Hematopoietic multipotent progenitor cell treated with erythropoietin and hydrocortisone succinate and interleukin-3 and kit ligand, for 17 days (in vitro differentiated cells): ENCODE measurements at regions not wholly inside any gene's neighbourhood (a gene's known extent, or its start where the extent isn't known, plus 50 kb on each side); places are given as distances from the start of the nearest gene placed in this dataset.

Experiments used
- DNase-seq: peaks from one replicate; pipeline ENCODE4 v3.0.0-alpha.2; 2015; ENCODE audit warnings: low spot score

DNA sequence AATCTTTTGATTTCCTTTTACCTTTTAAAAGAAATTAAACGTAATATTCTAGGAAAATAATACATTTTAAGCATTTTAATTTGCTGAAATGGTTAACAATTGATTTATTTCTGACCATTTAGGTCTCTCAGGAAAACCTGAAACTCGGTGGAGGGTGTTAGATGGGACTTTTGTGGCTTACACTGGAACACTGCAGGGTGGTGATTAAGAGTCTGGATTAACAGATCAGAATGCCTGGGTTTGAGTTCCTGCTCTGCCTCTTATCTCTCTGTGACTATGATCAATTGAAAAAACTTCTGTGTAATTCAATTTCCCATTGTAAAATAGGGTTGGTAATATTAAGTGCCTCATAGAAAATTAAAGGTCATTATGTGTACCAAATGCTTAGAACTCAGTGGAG is 168.7 kb downstream of the UBE2E3 start:
- no peak for DNase-seq

- no peak for DNase-seq
Measured at GRCh38 chr2:181152226-181152625, 171.8 kb downstream of the UBE2E3 start.

- DNase-seq = no peak
Measured at GRCh38 chr2:181152701-181153100, 172.3 kb downstream of the UBE2E3 start.

GRCh38 chr2:181153886-181154285 is 173.5 kb downstream of the UBE2E3 start:
- no peak for DNase-seq

DNA sequence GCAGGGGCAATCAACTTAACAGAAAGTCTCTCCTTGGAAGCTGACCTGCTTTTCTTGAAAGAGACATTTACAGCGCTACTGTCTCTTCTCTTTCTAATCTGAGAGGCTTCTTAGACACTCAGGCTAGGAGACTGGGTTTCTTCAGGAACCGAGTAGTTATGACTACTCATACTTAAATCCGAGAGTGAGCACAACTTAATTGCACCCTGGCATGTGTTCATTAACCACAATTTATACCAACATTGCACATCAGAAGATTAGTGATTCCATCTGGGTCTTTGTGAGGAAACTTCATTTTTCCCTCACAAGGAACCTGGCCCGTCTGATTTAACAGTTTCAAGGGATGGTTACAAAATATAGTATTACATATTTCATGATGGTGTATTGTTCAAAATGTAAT is 176.9 kb downstream of the UBE2E3 start:
- no peak for DNase-seq

GRCh38 chr2:181158427-181158826 is 178.0 kb downstream of the UBE2E3 start:
- DNase-seq = no peak

- DNase-seq = no peak
Measured at GRCh38 chr2:181161615-181162014, 181.2 kb downstream of the UBE2E3 start.

DNA sequence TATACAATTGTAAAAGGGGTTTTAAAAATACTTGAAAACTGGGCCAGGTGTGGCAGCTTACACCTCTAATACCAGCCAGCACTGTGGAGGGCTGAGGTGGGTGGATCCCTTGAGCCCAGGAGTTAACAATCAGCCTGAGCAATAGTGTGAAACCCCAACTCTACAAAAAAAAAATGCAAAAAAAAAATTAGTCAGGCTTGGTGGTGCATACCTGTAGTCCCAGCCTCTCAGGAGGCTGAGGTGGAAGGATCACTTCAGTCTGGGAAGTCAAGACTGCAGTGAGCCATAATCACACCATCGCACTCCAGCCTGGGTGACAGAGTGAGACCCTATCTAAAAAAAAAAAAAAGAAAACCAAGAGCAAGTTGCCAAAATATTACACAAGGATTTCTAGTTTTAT is 182.7 kb downstream of the UBE2E3 start:
- no peak for DNase-seq

DNA sequence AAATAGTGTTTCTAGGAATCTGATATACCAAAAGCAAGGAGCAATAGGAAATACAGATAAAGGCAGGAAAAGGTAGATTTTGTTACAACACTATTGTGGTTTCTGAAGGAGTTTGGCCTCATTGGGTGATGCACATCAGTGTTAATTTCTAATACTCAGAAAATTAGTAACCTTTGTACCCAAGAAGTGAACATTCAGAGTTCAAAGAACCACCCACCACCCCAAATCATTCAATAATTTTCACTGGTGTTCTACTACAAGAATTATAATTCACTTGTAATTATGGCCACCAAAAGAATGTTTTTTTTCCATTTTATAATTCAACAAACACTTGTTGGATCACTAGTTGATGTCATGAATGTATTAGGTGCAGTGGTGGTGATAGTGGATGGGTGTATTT is 183.3 kb downstream of the UBE2E3 start:
- no peak for DNase-seq

DNA sequence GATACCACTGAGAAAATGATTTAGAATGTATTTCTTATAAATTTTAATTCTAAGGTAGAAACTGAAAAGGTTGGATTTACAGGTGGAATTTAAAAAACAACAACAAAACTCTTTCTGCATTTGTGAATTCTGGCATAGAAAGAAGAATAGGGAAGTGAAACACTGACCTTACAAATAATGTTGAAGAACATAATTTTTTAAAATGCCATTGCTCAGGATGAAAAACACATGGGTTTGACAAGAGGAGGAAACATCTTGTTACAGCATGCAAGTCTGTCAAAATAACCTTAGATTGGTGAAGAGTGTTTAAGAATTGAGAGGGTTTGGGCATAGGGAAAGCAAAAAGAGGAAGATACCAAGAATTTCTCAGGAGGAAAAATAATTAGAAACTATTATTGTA is 184.3 kb downstream of the UBE2E3 start:
- DNase-seq = no peak

DNA sequence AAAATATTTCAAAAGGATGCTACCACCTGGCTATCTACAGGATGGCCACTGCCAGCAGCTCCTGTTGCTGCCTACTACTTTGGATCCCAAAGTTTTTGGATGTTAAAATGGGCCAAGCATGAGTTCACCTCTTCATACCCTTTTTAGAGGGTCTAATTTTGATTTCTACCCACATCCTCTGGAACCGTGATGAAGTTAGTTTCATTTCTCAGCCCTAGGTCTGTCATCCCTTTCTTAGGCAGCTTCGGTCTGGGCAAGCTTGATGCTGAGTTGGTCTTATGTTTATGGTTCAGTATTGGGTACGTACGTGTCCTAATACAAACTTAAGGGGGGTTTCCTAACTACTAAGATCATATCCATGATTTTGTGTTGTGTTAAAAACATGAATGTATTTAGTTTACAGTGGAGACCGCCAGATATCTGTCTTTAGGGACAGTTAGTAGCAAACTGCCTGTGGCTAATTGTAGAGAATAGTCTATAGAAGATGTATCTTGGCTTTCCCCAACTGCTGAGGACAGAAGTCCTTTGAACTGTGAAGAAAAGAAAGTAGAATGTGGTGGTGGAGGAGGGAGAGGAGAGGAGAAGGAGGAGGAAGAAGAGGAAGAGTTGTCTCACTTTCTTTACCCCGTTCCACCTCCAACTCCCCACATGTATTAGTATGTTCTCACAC is 184.9 kb downstream of the UBE2E3 start:
- no peak for DNase-seq

- DNase-seq = no peak
Measured at GRCh38 chr2:181169503-181169902, 189.1 kb downstream of the UBE2E3 start.

GRCh38 chr2:181170256-181170655 is 189.9 kb downstream of the UBE2E3 start:
- DNase-seq = no peak

DNA sequence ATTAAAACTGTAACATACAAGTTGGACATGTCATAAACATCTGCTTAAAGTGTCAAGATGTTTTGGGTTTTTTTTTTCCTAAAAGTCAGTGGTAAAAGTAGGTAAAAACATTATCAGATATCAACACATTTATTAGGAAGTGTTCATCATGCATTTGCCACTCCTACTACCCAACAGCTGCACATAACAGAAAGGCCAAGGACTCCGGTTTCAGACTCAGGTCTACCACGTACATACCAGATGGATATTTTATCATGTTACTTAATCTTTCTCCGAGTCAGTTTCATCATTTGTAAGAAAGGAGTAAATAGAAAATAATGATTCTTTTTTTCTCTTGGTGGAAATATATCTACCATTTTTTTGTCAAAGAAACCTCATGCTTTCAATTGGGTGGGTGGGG is 192.3 kb downstream of the UBE2E3 start:
- DNase-seq = no peak

DNA sequence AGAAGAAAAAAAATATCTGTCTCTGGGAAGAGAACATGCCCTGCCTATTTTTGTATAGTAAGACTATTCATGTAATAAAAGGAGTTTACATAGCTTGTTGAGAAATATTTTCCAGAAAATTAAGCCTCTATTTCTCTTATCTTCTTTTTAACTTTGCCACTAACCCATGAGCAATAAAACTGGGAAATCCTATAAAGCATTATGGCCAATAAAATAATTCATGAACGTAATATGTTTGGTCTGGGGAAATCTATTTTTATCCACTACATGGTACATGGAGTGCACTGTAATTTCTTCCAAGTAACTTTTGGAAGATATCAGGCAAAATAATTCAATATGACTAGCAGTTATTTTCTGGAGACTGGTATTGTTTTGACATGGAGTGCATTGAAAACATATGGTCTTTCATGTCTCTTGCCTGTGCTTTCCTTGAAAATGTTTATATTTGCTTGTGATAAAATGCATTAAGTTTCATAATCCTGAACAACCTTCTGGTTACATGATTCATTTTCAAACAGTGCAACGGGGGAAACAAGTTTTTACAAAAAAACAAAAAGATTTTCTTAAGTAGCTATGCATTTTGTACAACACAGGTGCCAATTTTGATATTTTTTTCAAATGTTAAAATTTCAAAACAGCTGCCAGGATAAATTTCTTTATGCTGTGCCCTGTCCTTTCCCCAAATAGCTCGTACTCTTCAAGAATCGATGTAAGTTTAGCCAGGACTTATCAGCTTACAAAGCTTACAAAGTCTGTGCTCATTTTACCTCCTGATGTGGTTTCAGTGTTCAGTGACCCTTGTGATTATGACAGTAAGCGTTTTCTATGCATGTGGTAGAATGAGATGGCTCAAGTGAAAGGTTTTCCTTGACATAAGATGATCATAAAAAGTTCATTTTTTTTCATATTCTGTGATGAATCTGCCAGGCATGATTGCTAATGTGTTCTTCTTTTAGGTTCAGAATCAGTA is 194.5 kb downstream of the UBE2E3 start:
- DNase-seq = no peak

- DNase-seq = no peak
Measured at GRCh38 chr2:181176540-181176939, 196.1 kb downstream of the UBE2E3 start.

GRCh38 chr2:181177376-181177775 is 197.0 kb downstream of the UBE2E3 start:
- DNase-seq = no peak

DNA sequence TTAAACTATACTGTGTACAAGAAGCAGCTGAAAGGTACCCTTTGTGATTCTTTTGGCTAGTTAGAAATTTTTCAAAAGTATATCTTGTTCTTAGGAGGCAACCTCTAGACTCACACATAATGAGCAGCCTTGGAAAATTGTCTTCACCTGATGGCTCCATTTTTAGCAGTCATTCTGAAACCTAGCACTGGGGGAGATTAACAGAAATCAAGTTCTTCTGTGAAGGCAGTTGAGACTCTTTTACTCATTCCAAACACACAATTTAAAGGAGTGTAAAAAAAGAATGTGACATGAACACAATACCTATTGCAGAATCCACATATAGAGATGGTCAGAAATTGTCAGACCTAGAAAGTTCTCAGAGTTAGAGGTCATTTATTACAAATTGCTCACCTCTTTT is 197.7 kb downstream of the UBE2E3 start:
- no peak for DNase-seq

DNA sequence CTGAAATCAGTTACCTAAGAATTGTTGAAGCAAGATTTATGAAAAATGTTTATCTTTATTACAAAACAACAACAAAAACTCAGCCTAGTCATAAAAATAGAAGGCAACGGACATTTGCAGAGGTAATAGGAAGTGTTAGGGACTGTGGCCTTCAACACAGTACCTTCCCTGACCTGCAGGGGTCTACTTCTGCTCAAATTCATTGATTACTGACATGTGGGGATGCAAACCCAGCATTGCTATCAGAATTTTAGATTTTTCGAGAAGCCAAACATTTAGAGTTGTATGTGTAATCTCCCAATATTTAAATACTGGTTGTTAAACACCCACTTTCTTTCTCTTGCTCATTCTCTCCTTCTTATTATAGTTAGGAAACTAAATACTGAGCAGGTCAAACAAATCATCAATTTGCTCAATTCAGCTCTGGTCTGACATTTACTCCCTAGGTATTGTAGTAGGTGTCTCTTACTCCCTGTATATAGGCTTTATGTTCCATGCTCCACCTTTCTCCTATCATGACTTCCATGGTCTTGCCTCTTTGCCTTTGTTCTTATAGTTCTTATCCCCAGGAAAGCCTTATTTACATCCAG is 198.5 kb downstream of the UBE2E3 start:
- no peak for DNase-seq

- no peak for DNase-seq
Measured at GRCh38 chr2:181183878-181184542, 203.6 kb downstream of the UBE2E3 start.

DNA sequence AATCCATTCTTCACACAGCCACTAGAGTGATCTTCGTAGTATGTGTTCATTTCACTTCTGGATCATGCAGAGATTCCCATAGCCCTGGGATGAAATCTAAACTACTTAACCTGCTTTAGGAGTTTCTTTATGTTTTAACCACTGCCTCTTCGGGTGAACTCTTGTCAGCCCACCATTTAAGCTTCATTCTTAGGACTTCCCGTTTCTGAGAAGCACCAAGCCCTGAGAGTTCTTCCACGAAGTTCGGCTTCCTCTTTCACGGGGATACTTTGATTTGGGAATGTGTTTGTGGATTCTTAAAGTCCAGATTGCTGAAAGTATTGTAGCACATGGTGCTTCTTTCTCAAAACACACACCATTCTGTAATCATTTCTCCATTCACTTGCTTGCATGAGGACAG is 205.0 kb downstream of the UBE2E3 start:
- no peak for DNase-seq

DNA sequence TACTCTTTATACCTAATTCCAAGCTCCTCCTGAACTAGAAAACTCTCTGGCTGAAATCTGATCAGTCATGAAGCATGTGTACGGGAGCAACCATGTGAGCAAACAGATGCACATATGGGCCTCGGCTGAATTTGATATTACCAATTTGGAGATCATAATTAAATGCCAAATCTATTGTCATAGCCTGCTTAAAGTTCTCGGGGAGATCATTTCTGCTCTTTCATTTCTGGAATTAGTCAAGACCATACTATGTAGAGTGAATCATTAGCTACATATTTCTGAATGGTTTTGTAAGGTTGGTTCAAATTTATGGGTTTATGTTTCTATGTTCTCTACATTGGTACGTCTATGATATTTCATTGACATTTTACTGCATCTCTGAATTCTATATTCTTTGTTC is 205.5 kb downstream of the UBE2E3 start:
- DNase-seq = no peak

GRCh38 chr2:181188605-181189004 is 208.2 kb downstream of the UBE2E3 start:
- DNase-seq = no peak
